ENCODE measurements at regions not wholly inside any gene's neighbourhood (a gene's known extent, or its start where the extent isn't known, plus 50 kb on each side); places are given as distances from the start of the nearest gene placed in this dataset.

DNA sequence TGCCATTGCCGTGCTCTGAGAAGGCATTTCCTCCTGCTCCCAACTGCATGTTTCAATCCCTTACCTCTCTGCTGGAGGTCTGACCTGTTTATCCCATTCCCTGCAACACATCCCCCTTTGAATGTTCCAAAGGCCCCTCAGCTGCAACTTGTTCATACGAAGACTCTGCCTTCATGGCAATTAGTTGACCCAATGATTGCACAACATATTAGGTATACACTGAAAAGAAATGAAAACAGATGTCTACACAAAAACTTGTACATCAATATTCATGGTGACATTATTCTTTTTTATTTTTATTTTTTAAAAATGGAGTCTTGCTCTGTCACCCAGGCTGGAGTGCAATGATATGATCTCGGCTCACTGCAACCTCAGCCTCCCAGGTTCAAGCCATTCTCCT, 54.9 kb upstream of the STX18 start:
- TF ChIP-seq POLR2A (IDR thresholded peaks at IDR 0.05), result no peak
- TF ChIP-seq, protein P1, sequence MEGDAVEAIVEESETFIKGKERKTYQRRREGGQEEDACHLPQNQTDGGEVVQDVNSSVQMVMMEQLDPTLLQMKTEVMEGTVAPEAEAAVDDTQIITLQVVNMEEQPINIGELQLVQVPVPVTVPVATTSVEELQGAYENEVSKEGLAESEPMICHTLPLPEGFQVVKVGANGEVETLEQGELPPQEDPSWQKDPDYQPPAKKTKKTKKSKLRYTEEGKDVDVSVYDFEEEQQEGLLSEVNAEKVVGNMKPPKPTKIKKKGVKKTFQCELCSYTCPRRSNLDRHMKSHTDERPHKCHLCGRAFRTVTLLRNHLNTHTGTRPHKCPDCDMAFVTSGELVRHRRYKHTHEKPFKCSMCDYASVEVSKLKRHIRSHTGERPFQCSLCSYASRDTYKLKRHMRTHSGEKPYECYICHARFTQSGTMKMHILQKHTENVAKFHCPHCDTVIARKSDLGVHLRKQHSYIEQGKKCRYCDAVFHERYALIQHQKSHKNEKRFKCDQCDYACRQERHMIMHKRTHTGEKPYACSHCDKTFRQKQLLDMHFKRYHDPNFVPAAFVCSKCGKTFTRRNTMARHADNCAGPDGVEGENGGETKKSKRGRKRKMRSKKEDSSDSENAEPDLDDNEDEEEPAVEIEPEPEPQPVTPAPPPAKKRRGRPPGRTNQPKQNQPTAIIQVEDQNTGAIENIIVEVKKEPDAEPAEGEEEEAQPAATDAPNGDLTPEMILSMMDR (IDR thresholded peaks at IDR 0.05), result no peak

Data from esophagus squamous epithelium (tissue), 4 donors.